K562 (cell line): ENCODE measurements at regions not wholly inside any gene's neighbourhood (a gene's known extent, or its start where the extent isn't known, plus 50 kb on each side); places are given as distances from the start of the nearest gene placed in this dataset.

Source experiments
- E2F4 ChIP-seq: sonication (generic); formaldehyde crosslinking; IDR thresholded peaks from 2 replicates; pipeline ENCODE4 v1.8.0; 2022; ENCODE audit warnings: mild to moderate bottlenecking, low read depth, missing genetic modification reagents
- EZH2 ChIP-seq: IDR thresholded peaks from 2 replicates; pipeline ENCODE4 v1.6.1; 2012; ENCODE audit warnings: low read depth, mild to moderate bottlenecking, inconsistent platforms, low read length, borderline replicate concordance
- HDAC6 ChIP-seq: IDR thresholded peaks from 2 replicates; pipeline ENCODE4 v1.6.1; 2012; ENCODE audit warnings: low read depth, mild to moderate bottlenecking, control low read depth, inconsistent platforms, low read length, moderate library complexity
- HINFP ChIP-seq: fragments of 450-650 bp; conservative IDR thresholded peaks from 2 replicates; pipeline ENCODE4 v1.6.1; 2016; ENCODE audit warnings: missing genetic modification characterization, low read depth, mild to moderate bottlenecking, control low read depth, missing compliant biosample characterization
- MAFG ChIP-seq: fragments of 450-650 bp; conservative IDR thresholded peaks from 2 replicates; pipeline ENCODE4 v1.6.1; 2016; ENCODE audit warnings: missing genetic modification characterization, missing compliant biosample characterization

- TF ChIP-seq EZH2: no peak
- no peak for TF ChIP-seq MAFG (tag)
- no peak for TF ChIP-seq HDAC6
- TF ChIP-seq E2F4 (CRISPR knock-in tag): no peak
- TF ChIP-seq HINFP (tag): no peak
These were observed 55.6 kb downstream of the SYNE3 start for GRCh38 chr14:95460647-95461478.
